Activated CD8-positive, alpha-beta memory T cell treated with anti-CD3 and anti-CD28 coated beads, Interleukin-2, amount 10 ng/mL, durations not matched to agents 7 days and 5 days (primary cell): ENCODE measurements at regions not wholly inside any gene's neighbourhood (a gene's known extent, or its start where the extent isn't known, plus 50 kb on each side); places are given as distances from the start of the nearest gene placed in this dataset.

Experiments
- ATAC-seq: fragments of 150-1000 bp; cut with Tn5 transposase; one replicate; pipeline ENCODE4 v1.10.0; 2021; ENCODE audit warnings: moderate library complexity
- CTCF ChIA-PET: fragments of 350-600 bp; sonication (Branson Sonifier 250); formaldehyde crosslinking; loops from one replicate; lab custom pipeline; 2021; ENCODE audit warnings: antibody characterized with exemption; lab: Charles Lee
- DNase-seq: peaks from one replicate; pipeline ENCODE4 v3.0.0-alpha.2; 2020
- H3K27ac Mint-ChIP-seq: one replicate; pipeline ENCODE4 v1.8.0; 2021; ENCODE audit warnings: mild to moderate bottlenecking, mixed read lengths
- H3K27me3 Mint-ChIP-seq: one replicate; pipeline ENCODE4 v1.8.0; 2021; ENCODE audit warnings: mixed read lengths
- H3K36me3 Mint-ChIP-seq: one replicate; pipeline ENCODE4 v1.8.0; 2021; ENCODE audit warnings: mild to moderate bottlenecking, mixed read lengths
- H3K4me1 Mint-ChIP-seq: one replicate; pipeline ENCODE4 v1.8.0; 2021; ENCODE audit warnings: mixed read lengths
- H3K4me3 Mint-ChIP-seq: one replicate; pipeline ENCODE4 v1.8.0; 2021; ENCODE audit warnings: mild to moderate bottlenecking, moderate library complexity, mixed read lengths
- H3K9me3 Mint-ChIP-seq: one replicate; pipeline ENCODE4 v1.8.0; 2022; ENCODE audit warnings: low read depth, mixed read lengths

- Mint-ChIP-seq H3K27ac (no peak overlapping the region), H3K27me3 (no peaks in the 10 kb centered on the region), H3K36me3 (no peaks in the 10 kb centered on the region), H3K4me1 (no peaks in the 10 kb centered on the region), H3K9me3 (no peaks in the 10 kb centered on the region), H3K4me3 (no peak overlapping the region)
- CTCF ChIA-PET, result no interaction called here
- no peak for DNase-seq
- no peak for ATAC-seq
These were observed 105.1 kb upstream of the SDK2 start for GRCh38 chr17:73749337-73749823.

GRCh38 chr17:73749928-73750605 lies 105.8 kb upstream of the SDK2 start:
- ATAC-seq (no peak), DNase-seq (no peak)
- Mint-ChIP-seq H3K27me3 (no peaks in the 10 kb centered on the region), H3K9me3 (no peaks in the 10 kb centered on the region), H3K36me3 (no peaks in the 10 kb centered on the region), H3K27ac (no peak overlapping the region), H3K4me3 (no peak overlapping the region), H3K4me1 (no peaks in the 10 kb centered on the region)
- CTCF ChIA-PET, result no interaction called here

GRCh38 chr17:73750975-73751374 lies 106.7 kb upstream of the SDK2 start:
- DNase-seq (no peak), ATAC-seq (no peak)
- no peaks in the 10 kb centered on the region for H3K36me3 Mint-ChIP-seq
- H3K4me3 Mint-ChIP-seq, result no peak overlapping the region
- no peaks in the 10 kb centered on the region for H3K27me3 Mint-ChIP-seq
- H3K9me3 Mint-ChIP-seq, result no peaks in the 10 kb centered on the region
- no peaks in the 10 kb centered on the region for H3K4me1 Mint-ChIP-seq
- CTCF ChIA-PET, result no interaction called here
- H3K27ac Mint-ChIP-seq, result no peak overlapping the region

GRCh38 chr17:73753751-73754496 lies 109.7 kb upstream of the SDK2 start:
- no peaks in the 10 kb centered on the region for H3K27me3 Mint-ChIP-seq
- no peak overlapping the region for H3K4me3 Mint-ChIP-seq
- no peaks in the 10 kb centered on the region for H3K4me1 Mint-ChIP-seq
- CTCF ChIA-PET, result no interaction called here
- no peaks in the 10 kb centered on the region for H3K9me3 Mint-ChIP-seq
- ATAC-seq (no peak), DNase-seq (no peak)
- H3K36me3 Mint-ChIP-seq, result no peaks in the 10 kb centered on the region
- no peak overlapping the region for H3K27ac Mint-ChIP-seq

- DNase-seq (no peak), ATAC-seq (no peak)
- Mint-ChIP-seq H3K9me3 (no peaks in the 10 kb centered on the region), H3K27ac (no peak overlapping the region), H3K36me3 (no peaks in the 10 kb centered on the region), H3K4me3 (no peak overlapping the region), H3K4me1 (no peaks in the 10 kb centered on the region), H3K27me3 (no peaks in the 10 kb centered on the region)
- CTCF ChIA-PET, result no interaction called here
These were observed 110.7 kb upstream of the SDK2 start for GRCh38 chr17:73754886-73755400.

GRCh38 chr17:73757420-73757819 lies 113.2 kb upstream of the SDK2 start:
- CTCF ChIA-PET, result no interaction called here
- H3K36me3 Mint-ChIP-seq, result no peaks in the 10 kb centered on the region
- H3K4me3 Mint-ChIP-seq, result no peak overlapping the region
- no peaks in the 10 kb centered on the region for H3K9me3 Mint-ChIP-seq
- no peaks in the 10 kb centered on the region for H3K27me3 Mint-ChIP-seq
- DNase-seq, result no peak
- ATAC-seq, result no peak
- H3K27ac Mint-ChIP-seq, result no peak overlapping the region
- H3K4me1 Mint-ChIP-seq, result no peaks in the 10 kb centered on the region

DNA sequence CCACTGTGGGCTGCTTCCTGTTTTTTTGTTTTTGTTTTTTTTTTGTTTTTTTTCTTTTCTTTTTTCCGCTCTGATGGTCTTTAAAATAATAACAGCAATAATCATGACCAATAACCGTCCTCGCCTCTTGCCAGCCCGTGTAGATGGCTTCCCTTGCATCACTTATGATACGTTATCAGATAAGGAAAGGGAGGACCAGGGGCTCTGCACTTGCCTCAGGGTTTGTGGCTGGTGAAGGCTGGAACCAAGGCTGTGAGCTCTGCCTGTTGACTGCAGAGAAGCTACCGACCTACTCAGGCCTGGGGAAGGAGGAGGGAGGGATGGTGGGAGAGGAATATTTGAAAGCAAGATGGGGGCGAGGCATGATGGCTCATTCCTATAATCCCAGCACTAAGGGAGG lies 114.0 kb upstream of the SDK2 start:
- DNase-seq (no peak), ATAC-seq (no peak)
- Mint-ChIP-seq H3K9me3 (no peaks in the 10 kb centered on the region), H3K36me3 (no peaks in the 10 kb centered on the region), H3K4me1 (no peaks in the 10 kb centered on the region), H3K27me3 (no peaks in the 10 kb centered on the region), H3K27ac (no peak overlapping the region), H3K4me3 (no peak overlapping the region)
- CTCF ChIA-PET, result no interaction called here

- peaks cover 2% of the 10 kb centered on the region for H3K27me3 Mint-ChIP-seq
- DNase-seq (no peak), ATAC-seq (no peak)
- H3K4me1 Mint-ChIP-seq, result no peaks in the 10 kb centered on the region
- no peak overlapping the region for H3K27ac Mint-ChIP-seq
- H3K36me3 Mint-ChIP-seq, result no peaks in the 10 kb centered on the region
- no peaks in the 10 kb centered on the region for H3K9me3 Mint-ChIP-seq
- CTCF ChIA-PET, result no interaction called here
- no peak overlapping the region for H3K4me3 Mint-ChIP-seq
These were observed 115.1 kb upstream of the SDK2 start for GRCh38 chr17:73759324-73759723.

DNA sequence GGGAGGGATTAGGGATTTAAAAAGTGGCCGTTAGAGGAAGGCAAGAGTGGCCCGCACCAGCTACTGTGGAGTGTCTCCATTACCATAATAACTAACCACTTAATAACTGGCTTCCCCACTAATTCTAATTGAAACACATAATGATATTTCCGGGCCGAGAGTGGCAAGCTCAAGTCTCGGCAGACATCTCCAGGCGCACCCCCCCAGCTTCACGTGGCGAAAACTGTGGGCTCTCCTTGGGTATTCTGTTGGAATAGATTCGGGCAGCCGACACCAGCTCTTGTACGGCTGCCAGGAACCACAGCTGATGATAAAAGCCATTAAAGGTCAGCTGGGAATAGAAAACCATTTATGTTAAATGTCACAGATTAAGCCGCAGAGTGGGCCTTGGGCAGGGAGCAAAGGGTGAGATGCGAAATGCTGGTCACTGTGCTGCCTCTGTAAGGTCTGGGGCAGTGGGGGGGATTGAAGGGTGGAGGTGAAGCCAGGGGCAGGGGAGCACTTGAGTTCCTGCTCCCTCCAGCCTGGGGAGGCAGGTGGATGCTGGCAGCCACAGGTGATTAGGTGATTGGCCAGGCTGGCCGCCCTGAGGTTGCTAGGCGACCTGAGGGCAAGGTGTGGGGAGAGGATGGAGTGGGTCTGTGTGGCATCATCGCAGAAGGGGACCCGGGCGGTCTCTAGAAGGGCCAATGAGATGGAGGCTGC lies 115.6 kb upstream of the SDK2 start:
- CTCF ChIA-PET, result no interaction called here
- H3K36me3 Mint-ChIP-seq, result no peaks in the 10 kb centered on the region
- no peak overlapping the region for H3K4me3 Mint-ChIP-seq
- H3K9me3 Mint-ChIP-seq, result no peaks in the 10 kb centered on the region
- H3K4me1 Mint-ChIP-seq, result no peaks in the 10 kb centered on the region
- ATAC-seq (no peak), DNase-seq (no peak)
- peaks cover 2% of the 10 kb centered on the region for H3K27me3 Mint-ChIP-seq
- H3K27ac Mint-ChIP-seq, result no peak overlapping the region

- H3K4me3 Mint-ChIP-seq, result no peak overlapping the region
- DNase-seq, result no peak
- no peak overlapping the region for H3K27ac Mint-ChIP-seq
- CTCF ChIA-PET, result no interaction called here
- H3K9me3 Mint-ChIP-seq, result no peaks in the 10 kb centered on the region
- peaks cover 2% of the 10 kb centered on the region for H3K27me3 Mint-ChIP-seq
- no peaks in the 10 kb centered on the region for H3K4me1 Mint-ChIP-seq
- ATAC-seq, result no peak
- H3K36me3 Mint-ChIP-seq, result no peaks in the 10 kb centered on the region
These were observed 116.2 kb upstream of the SDK2 start for GRCh38 chr17:73760439-73760758.

DNA sequence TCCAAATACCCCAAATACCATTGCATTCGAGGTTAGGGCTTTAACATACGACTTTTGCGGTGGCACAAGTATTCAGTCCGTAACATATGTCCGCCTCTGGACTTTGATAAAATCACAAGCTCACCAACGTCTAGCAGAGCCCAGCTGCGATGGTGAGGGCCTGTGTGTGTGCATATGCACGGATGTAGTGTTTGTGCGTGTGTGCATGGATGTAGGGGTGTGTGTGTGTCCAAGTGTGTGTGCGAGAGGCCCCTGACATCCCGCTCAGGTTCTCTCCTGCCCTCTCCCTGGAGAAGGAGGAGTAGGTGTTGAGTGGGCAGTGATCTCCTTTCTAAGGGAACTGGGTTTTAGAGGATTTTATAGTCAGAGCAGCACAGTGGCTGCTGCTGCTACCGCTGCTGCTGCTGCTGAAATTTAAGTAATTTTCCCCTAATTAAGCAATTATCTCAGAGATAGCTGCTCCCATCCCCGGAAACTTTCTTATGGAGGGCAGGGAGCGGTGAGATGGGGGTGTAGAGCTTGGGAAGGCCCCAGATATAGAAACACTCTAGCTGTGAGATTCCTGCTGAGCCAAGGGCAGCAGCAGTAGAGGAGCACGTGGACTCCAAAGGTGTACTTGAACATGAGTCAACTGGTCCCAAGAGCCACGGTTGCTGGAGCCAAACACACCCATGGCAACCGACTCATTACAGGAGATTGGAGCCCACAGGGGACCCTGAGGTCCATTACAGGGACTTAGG lies 121.7 kb upstream of the SDK2 start:
- Mint-ChIP-seq H3K4me1 (no peaks in the 10 kb centered on the region), H3K27me3 (peaks cover 2% of the 10 kb centered on the region), H3K4me3 (no peak overlapping the region), H3K9me3 (no peaks in the 10 kb centered on the region), H3K36me3 (no peaks in the 10 kb centered on the region), H3K27ac (no peak overlapping the region)
- DNase-seq, result no peak
- CTCF ChIA-PET, result no interaction called here
- ATAC-seq, result no peak

DNA sequence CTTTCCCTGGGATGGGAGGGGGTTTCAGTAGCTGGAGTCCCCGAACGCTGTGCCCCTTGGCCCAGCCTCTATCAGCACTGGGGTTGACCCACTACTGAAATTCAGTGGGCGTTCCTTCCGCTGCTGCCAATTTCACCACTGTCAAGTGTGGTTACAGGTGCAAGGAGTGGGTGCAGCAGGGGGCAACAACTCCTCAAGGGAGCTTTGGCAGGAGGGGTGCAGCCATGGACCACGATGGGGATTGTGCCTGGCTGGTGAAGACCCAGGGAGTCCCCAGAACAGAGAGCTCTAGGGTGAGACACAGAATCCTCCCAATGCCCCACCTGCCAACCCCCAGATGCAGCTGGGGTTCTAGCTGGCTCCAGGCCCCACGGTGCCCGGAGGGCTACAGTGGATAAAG lies 123.5 kb upstream of the SDK2 start:
- Mint-ChIP-seq H3K4me3 (no peak overlapping the region), H3K27ac (no peak overlapping the region)
- no peak for ATAC-seq

GRCh38 chr17:73768691-73769090 lies 124.4 kb upstream of the SDK2 start:
- DNase-seq, result no peak
- Mint-ChIP-seq H3K27me3 (peaks cover 2% of the 10 kb centered on the region), H3K36me3 (no peaks in the 10 kb centered on the region), H3K27ac (no peak overlapping the region), H3K4me1 (no peaks in the 10 kb centered on the region), H3K9me3 (no peaks in the 10 kb centered on the region), H3K4me3 (no peak overlapping the region)
- no peak for ATAC-seq
- CTCF ChIA-PET, result no interaction called here

More for the DNA sequence above, 123.5 kb upstream of the SDK2 start:
- peaks cover 2% of the 10 kb centered on the region for H3K27me3 Mint-ChIP-seq
- no peaks in the 10 kb centered on the region for H3K9me3 Mint-ChIP-seq
- CTCF ChIA-PET, result no interaction called here
- no peak for DNase-seq
- no peaks in the 10 kb centered on the region for H3K36me3 Mint-ChIP-seq
- H3K4me1 Mint-ChIP-seq, result no peaks in the 10 kb centered on the region
